Heart left ventricle (tissue), 13 donors: ENCODE measurements at regions not wholly inside any gene's neighbourhood (a gene's known extent, or its start where the extent isn't known, plus 50 kb on each side); places are given as distances from the start of the nearest gene placed in this dataset.

Experiments used
- POLR2A ChIP-seq, 2 donors: fragments of 450-650 bp; IDR thresholded peaks; one replicate each; pipeline ENCODE4 v1.6.1; 2017; ENCODE audit warnings: antibody characterized with exemption in 2 of 2, mild to moderate bottlenecking in 2 of 2, moderate library complexity in 2 of 2
- TF ChIP-seq, protein P1 (sequence below), 12 donors: fragments of 200-600 bp; sonication (generic) in 4 of 12; IDR thresholded peaks; one replicate each; pipeline versions ENCODE4 v1.5.0 to v1.8.0; 2018 to 2022; ENCODE audit warnings: antibody characterized with exemption in 12 of 12, mild to moderate bottlenecking in 5 of 12
- donor health status: ischemic (EF 13 %, LVEDD 7.1; RV severe dilation, severe dysfunction).
- donor health status: DM: no; HTN: yes; CAD: no.
- donor health status: DM: no; HTN: no; CAD: no.
- donor health status: ischemic (EF 25% LVEDD 6.9; RV normal size, moderate dysfunction).
- donor health status: ischemic (EF 25% LVEDD 5.7; RV mildly dilated, moderate dysfunction).
- donor health status: ischemic (EF 35%, LVEDD 5.7; RV mildly dilated, moderate dysfunction).
- donor health status: nonischemic (EF 11% LVEDD 7.7; RV severe dilation, severe dysfunction).
- donor health status: DM: yes; HTN: yes; CAD: no.
- donor health status: PGD.
- donor health status: ischemic (EF 29% LVEDD 5.4; RV normal size, mild dysfunction).
- donor health status: nonischemic (EF 23%, LVEDD 6.1; RV moderate dilation, normal function).

DNA sequence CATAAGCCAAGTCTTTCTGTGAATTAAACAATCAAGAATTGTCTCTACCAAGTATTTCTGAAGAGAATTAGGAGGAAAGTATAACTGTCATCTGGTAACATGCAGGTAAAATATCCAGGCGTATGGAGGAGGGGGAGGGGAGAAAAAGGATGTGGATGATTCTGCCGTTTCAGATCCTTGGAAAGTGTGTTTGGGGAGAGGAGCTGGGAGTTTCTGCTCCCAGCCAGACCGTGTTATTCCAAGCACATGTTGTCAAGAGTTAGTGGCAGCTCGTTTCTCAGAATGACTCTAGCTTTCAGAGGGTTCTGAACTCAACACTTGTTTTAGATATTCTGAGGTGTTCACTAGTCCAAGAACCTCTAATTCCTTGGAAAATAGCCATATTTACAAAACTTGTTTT is 137.6 kb downstream of the FAM124B start:
- TF ChIP-seq, protein P1, sequence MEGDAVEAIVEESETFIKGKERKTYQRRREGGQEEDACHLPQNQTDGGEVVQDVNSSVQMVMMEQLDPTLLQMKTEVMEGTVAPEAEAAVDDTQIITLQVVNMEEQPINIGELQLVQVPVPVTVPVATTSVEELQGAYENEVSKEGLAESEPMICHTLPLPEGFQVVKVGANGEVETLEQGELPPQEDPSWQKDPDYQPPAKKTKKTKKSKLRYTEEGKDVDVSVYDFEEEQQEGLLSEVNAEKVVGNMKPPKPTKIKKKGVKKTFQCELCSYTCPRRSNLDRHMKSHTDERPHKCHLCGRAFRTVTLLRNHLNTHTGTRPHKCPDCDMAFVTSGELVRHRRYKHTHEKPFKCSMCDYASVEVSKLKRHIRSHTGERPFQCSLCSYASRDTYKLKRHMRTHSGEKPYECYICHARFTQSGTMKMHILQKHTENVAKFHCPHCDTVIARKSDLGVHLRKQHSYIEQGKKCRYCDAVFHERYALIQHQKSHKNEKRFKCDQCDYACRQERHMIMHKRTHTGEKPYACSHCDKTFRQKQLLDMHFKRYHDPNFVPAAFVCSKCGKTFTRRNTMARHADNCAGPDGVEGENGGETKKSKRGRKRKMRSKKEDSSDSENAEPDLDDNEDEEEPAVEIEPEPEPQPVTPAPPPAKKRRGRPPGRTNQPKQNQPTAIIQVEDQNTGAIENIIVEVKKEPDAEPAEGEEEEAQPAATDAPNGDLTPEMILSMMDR (IDR thresholded peaks at IDR 0.05), result no peak
- TF ChIP-seq POLR2A (IDR thresholded peaks at IDR 0.05), result no peak
